ENCODE measurements at regions not wholly inside any gene's neighbourhood (a gene's known extent, or its start where the extent isn't known, plus 50 kb on each side); places are given as distances from the start of the nearest gene placed in this dataset.

DNA sequence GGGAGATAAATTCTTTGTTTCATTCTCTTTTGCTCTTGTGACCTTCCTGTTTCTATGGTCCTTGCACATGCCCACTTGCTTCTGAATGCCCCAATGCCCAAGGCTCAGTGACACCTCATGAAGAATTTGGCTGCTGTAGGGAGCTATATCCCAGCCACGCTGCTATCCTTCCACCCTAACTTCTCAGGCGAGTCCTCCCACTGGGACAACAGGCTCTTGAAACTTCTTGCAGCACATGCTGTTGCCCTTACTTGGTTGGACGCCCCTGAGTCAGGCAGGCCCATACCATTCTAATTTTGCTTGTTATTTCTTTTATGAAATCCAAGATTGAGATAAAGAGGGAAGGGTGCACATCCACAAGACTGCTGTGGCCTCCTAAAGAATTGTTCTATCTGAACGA is 57.6 kb upstream of the BLID start:
- ChIA-PET POLR2A (interaction anchor here (0.7 to 2.8 kb wide), 4 partner anchors 9 to 551 kb away, joined by 3 to 13 read pairs (median 4); no protein-coding TSS in a partner anchor), CTCF (interaction anchor here (0.7 to 3.3 kb wide), 8 partner anchors 9 to 74 kb away, joined by 3 to 18 read pairs (median 4); no protein-coding TSS in a partner anchor)
- TF ChIP-seq, protein P1, sequence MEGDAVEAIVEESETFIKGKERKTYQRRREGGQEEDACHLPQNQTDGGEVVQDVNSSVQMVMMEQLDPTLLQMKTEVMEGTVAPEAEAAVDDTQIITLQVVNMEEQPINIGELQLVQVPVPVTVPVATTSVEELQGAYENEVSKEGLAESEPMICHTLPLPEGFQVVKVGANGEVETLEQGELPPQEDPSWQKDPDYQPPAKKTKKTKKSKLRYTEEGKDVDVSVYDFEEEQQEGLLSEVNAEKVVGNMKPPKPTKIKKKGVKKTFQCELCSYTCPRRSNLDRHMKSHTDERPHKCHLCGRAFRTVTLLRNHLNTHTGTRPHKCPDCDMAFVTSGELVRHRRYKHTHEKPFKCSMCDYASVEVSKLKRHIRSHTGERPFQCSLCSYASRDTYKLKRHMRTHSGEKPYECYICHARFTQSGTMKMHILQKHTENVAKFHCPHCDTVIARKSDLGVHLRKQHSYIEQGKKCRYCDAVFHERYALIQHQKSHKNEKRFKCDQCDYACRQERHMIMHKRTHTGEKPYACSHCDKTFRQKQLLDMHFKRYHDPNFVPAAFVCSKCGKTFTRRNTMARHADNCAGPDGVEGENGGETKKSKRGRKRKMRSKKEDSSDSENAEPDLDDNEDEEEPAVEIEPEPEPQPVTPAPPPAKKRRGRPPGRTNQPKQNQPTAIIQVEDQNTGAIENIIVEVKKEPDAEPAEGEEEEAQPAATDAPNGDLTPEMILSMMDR (IDR thresholded peaks at IDR 0.05; ENCODE audit: insufficient read depth, low read length, missing control alignments): no peak
- DNase-seq (ENCODE audit: low read depth, low spot score): no peak
- no peak overlapping the region for H3K4me3 ChIP-seq (ENCODE audit: low read depth, low read length)

DNA sequence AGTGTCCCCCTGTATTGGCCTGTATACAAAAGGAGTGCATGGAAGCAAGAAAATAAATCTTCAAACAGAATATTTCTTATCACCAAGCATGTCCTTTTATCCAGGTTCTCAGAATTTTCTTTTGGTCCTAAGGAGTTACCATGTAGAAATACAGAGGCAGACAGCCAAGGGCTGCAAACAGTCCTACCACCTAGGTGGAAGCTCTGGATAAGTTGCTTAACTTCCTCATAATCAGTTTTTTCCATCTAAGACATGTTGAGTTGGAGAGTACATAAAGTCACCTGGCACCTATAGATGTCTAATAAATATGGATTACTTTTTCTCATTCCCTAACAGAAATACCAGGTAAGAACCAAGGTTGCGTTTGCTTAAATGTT is 57.0 kb upstream of the BLID start:
- DNase-seq (ENCODE audit: low read depth, low spot score): no peak
- POLR2A ChIA-PET: interaction anchor here (0.6 to 2.8 kb wide), 5 partner anchors 9 to 551 kb away, joined by 3 to 13 read pairs (median 3); no protein-coding TSS in a partner anchor
- H3K4me3 ChIP-seq (ENCODE audit: low read depth, low read length): no peak overlapping the region
- CTCF ChIA-PET: interaction anchor here (0.7 to 3.3 kb wide), 5 partner anchors 8 to 74 kb away, joined by 3 to 18 read pairs (median 3); no protein-coding TSS in a partner anchor
- TF ChIP-seq, protein P1 (IDR thresholded peaks at IDR 0.05; ENCODE audit: insufficient read depth, low read length, missing control alignments): no peak

DNA sequence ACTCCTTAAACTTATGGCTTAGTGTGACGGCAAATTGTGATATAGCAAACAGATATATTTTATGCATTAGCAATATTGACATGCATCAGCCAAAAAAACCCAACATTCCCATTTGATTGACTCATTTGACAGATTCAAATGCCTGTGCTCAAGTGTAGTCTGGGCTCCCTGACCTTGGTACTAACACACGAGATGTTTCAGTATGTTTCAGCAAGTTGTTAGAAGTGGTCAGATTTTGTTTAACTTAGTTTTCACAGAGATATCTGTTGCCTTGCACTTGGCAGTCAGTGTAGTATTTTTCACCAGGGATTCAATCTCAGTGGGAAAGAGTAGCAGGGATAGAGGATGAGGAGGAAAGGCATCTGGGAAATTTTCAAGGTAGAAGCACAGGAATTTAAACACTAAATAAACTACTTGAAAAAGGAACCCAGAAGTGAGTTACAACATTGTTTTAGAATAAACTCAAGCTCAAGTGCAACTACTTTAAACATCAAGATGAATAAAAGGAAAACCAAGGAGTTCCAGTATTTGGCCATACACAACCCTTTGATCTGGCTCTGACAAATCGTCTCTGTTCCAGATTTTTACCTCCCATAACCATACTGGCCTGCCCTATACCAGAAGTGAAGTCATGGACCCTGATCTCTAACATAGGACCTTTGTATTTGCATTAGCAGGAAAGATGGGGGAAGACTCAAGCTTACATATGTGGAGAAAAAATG is 56.5 kb upstream of the BLID start:
- ChIA-PET POLR2A (interaction anchor here (0.6 to 2.8 kb wide), 3 partner anchors 71 to 333 kb away, joined by 3 to 13 read pairs (median 4); no protein-coding TSS in a partner anchor), CTCF (interaction anchor here (1.2 to 3.3 kb wide), 2 partner anchors 30 to 64 kb away, joined by 3 to 18 read pairs; no protein-coding TSS in a partner anchor)
- H3K4me3 ChIP-seq (ENCODE audit: low read depth, low read length): no peak overlapping the region
- TF ChIP-seq, protein P1 (IDR thresholded peaks at IDR 0.05; ENCODE audit: insufficient read depth, low read length, missing control alignments): no peak
- no peak for DNase-seq (ENCODE audit: low read depth, low spot score)

DNA sequence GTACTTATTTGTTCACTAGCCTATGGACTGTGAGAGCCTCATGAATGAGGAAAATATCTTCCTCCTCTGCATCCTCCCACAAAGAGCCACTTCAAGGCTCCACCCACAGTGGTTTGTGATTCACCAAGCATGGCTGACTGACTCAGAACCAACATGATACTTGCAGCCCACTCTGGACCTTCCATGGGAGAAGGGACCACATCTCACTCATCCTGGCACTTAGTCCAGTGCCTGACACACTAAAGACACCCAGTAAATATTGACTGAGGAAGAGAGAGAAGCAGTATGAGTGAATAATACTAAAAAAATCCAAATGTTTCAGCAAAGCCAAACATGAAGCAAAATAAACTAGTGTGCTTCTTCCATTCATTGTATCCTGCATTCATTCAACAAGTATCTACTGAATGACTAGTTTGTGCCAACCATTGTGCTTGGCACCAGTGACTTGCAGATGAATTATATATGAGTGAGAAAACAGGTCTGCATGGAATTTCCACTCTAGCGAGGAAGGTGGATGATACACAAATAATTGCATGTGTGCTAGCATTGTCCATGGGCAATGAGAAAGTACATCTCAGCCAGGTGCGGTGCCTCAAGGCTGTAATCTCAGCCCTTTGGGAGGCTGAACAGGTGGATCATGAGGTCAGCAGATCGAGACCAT is 54.9 kb upstream of the BLID start:
- ChIA-PET CTCF (no interaction called here), POLR2A (interaction anchor here (0.7 kb wide), 1 partner anchor 9 kb away, joined by 3 read pairs; no protein-coding TSS in a partner anchor)
- TF ChIP-seq, protein P1 (IDR thresholded peaks at IDR 0.05; ENCODE audit: insufficient read depth, low read length, missing control alignments): no peak
- no peak overlapping the region for H3K4me3 ChIP-seq (ENCODE audit: low read depth, low read length)
- no peak for DNase-seq (ENCODE audit: low read depth, low spot score)

DNA sequence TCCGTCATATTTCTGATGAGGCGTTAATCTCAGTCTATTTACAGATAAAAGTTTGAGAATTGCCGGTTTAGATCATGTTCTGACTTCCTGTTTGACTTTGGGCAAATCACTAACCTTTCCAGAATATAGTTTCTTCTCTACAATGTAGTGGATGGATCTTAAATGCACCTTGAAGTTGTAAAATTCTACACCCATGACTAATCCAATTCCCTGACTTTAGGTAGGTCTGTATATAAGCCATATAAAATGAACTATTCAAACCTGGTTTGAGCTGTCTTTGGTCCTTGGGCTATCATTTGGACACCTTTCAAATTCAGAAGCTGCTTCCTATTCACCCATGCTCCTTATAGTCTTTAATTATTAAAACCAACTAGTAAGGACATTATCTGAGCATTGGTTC is 52.2 kb upstream of the BLID start:
- DNase-seq (ENCODE audit: low read depth, low spot score): no peak
- TF ChIP-seq, protein P1 (IDR thresholded peaks at IDR 0.05; ENCODE audit: insufficient read depth, low read length, missing control alignments): no peak
- POLR2A ChIA-PET: interaction anchor here (0.6 kb wide), 1 partner anchor 11 kb away, joined by 3 read pairs; no protein-coding TSS in a partner anchor
- CTCF ChIA-PET: interaction anchor here (0.7 to 1.5 kb wide), 2 partner anchors 10 to 1826 kb away, joined by 3 read pairs; no protein-coding TSS in a partner anchor
- no peak overlapping the region for H3K4me3 ChIP-seq (ENCODE audit: low read depth, low read length)

DNA sequence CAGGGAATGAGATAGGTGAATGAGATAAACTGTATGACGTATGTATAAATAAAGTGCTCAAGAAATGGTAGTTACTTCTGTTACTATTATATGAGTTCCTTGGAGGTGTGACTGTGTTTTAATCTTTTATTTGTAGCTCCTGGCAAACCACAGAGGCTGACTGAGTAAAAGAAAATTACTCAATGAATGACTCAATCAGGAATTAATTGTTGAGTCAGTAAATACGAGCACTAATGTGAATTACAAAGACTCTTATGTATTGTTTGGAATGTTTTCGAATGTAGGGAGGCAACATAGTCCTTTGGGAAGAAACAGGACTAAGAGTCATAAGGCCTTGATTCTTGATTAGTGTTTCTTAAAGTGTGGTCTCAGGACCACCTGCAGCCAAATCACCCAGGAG is 51.1 kb upstream of the BLID start:
- CTCF ChIA-PET: interaction anchor here (1.5 kb wide), 1 partner anchor 12 kb away, joined by 3 read pairs; no protein-coding TSS in a partner anchor
- TF ChIP-seq, protein P1 (IDR thresholded peaks at IDR 0.05; ENCODE audit: insufficient read depth, low read length, missing control alignments): no peak
- DNase-seq (ENCODE audit: low read depth, low spot score): peak; percentile 47
- no peak overlapping the region for H3K4me3 ChIP-seq (ENCODE audit: low read depth, low read length)
- POLR2A ChIA-PET: interaction anchor here (0.6 to 0.7 kb wide), 2 partner anchors 8 to 14 kb away, joined by 3 read pairs; no protein-coding TSS in a partner anchor

All from AG04449 (cell line).